H1 (cell line): ENCODE measurements at regions not wholly inside any gene's neighbourhood (a gene's known extent, or its start where the extent isn't known, plus 50 kb on each side); places are given as distances from the start of the nearest gene placed in this dataset.
"Not testable (repeated sequence)": the region's sequence is repeated elsewhere in the genome, so short reads cannot be mapped to it uniquely, and the experiment has no call there.

ENCODE experiments used
- CTCF ChIA-PET: fragments of 300-600 bp; sonication (Branson Sonifier 250); formaldehyde crosslinking; loops from one replicate; lab custom pipeline; 2021; ENCODE audit not compliant: partially characterized antibody; lab: Charles Lee
- POLR2A ChIA-PET: fragments of 300-600 bp; sonication (Branson Sonifier 250); formaldehyde crosslinking; loops from one replicate; lab custom pipeline; 2021; ENCODE audit warnings: inconsistent platforms; ENCODE audit not compliant: partially characterized antibody; lab: Charles Lee
- DNase-seq, 2 experiments: peaks; one replicate each; pipeline versions ENCODE4 v3.0.0 to v3.0.0-alpha.2; 2010 to 2022; ENCODE audit warnings: low spot score in 2 of 2, low read depth in 1 of 2, mixed read lengths in 1 of 2
- FAIRE-seq: peaks from 2 replicates; lab custom pipeline; 2011; peaks lifted over from hg19 to GRCh38; lab: Jason Lieb, UNC
- H2AFZ ChIP-seq: 2 replicates; pipeline ENCODE4 v1.8.1; 2012; ENCODE audit warnings: low read length, inconsistent platforms
- H2AK5ac ChIP-seq: 2 replicates; pipeline ENCODE4 v1.6.1; 2013; ENCODE audit warnings: low read depth, low read length
- H2BK120ac ChIP-seq: replicated peaks from 2 replicates; pipeline ENCODE3; 2013; ENCODE audit warnings: low read depth, low read length, inconsistent platforms
- H2BK12ac ChIP-seq: 2 replicates; pipeline ENCODE4 v1.6.1; 2013; ENCODE audit warnings: low read depth, low read length
- H2BK15ac ChIP-seq: 2 replicates; pipeline ENCODE4 v1.6.1; 2013; ENCODE audit warnings: low read length
- H2BK20ac ChIP-seq: 2 replicates; pipeline ENCODE4 v1.6.1; 2013; ENCODE audit warnings: low read length
- H2BK5ac ChIP-seq: 2 replicates; pipeline ENCODE4 v1.6.1; 2013; ENCODE audit warnings: low read depth, low read length
- H3K14ac ChIP-seq: 2 replicates; pipeline ENCODE4 v1.6.1; 2013; ENCODE audit warnings: inconsistent platforms; ENCODE audit not compliant: insufficient read length
- H3K18ac ChIP-seq: 2 replicates; pipeline ENCODE4 v1.6.1; 2013; ENCODE audit warnings: low read length; ENCODE audit errors: extremely low read depth
- H3K23ac ChIP-seq: 2 replicates; pipeline ENCODE4 v1.6.1; 2013; ENCODE audit warnings: inconsistent platforms; ENCODE audit not compliant: insufficient read length
- H3K23me2 ChIP-seq: 2 replicates; pipeline ENCODE4 v1.6.1; 2013; ENCODE audit warnings: low read depth, low read length
- H3K27ac ChIP-seq: 2 replicates; pipeline ENCODE4 v1.6.1; 2011; ENCODE audit warnings: low read depth, low read length, inconsistent platforms
- H3K27me3 ChIP-seq, 4 experiments: replicated peaks in 1 of 4; 1 replicate in 1 of 4; 2 replicates in 3 of 4; pipeline versions ENCODE4 v1.6.1 to v1.8.1; 2011 to 2013; ENCODE audit warnings: low read length in 3 of 4, mild to moderate bottlenecking in 3 of 4, inconsistent platforms in 2 of 4, mixed read lengths in 2 of 4, moderate library complexity in 1 of 4; ENCODE audit not compliant: control insufficient read depth in 3 of 4, insufficient read depth in 3 of 4; ENCODE audit errors: extremely low read depth in 1 of 4
- H3K36me3 ChIP-seq, 4 experiments: 2 replicates each; pipeline versions ENCODE4 v1.6.1 to v1.8.1; 2011 to 2013; ENCODE audit warnings: mild to moderate bottlenecking in 4 of 4, low read length in 3 of 4, moderate library complexity in 2 of 4, control low read depth in 1 of 4, inconsistent platforms in 1 of 4; ENCODE audit not compliant: insufficient read depth in 4 of 4, control insufficient read depth in 2 of 4
- H3K4ac ChIP-seq: replicated peaks from 2 replicates; pipeline ENCODE3; 2013; ENCODE audit warnings: low read length, low read depth, mixed read lengths, inconsistent platforms; ENCODE audit not compliant: insufficient read length
- H3K4me1 ChIP-seq, 4 experiments: replicated peaks in 1 of 4; 1 replicate in 1 of 4; 2 replicates in 3 of 4; pipeline versions ENCODE4 v1.6.1 to v1.8.1; 2011 to 2013; ENCODE audit warnings: low read length in 3 of 4, inconsistent platforms in 2 of 4, mixed read lengths in 1 of 4; ENCODE audit not compliant: insufficient read depth in 4 of 4, control insufficient read depth in 3 of 4
- H3K4me2 ChIP-seq, 2 experiments: 2 replicates each; pipeline versions ENCODE4 v1.6.1 to v1.8.1; 2011 to 2013; ENCODE audit warnings: low read depth in 2 of 2, low read length in 2 of 2, control low read depth in 1 of 2, inconsistent platforms in 1 of 2, mild to moderate bottlenecking in 1 of 2; ENCODE audit not compliant: insufficient read depth in 1 of 2
- H3K4me3 ChIP-seq, 4 experiments: fragments of 200-600, 300-600 bp in 1 of 4; sonication (generic), shearing (Covaris generic), sonication (Bioruptor Twin) in 1 of 4; 2 replicates each; pipeline versions ENCODE4 v1.5.1 to v1.8.1; 2011 to 2016; ENCODE audit warnings: low read length in 4 of 4, low read depth in 3 of 4, control low read depth in 2 of 4, inconsistent platforms in 2 of 4, mild to moderate bottlenecking in 2 of 4, mixed read lengths in 1 of 4, moderate library complexity in 1 of 4; ENCODE audit not compliant: insufficient read depth in 2 of 4; ENCODE audit errors: extremely low read depth in 1 of 4
- H3K56ac ChIP-seq: replicated peaks from 2 replicates; pipeline ENCODE3; 2013; ENCODE audit warnings: low read depth, mild to moderate bottlenecking, mixed read lengths, low read length, inconsistent platforms; ENCODE audit not compliant: insufficient read length
- H3K79me1 ChIP-seq: 2 replicates; pipeline ENCODE4 v1.6.1; 2013; ENCODE audit warnings: low read depth, low read length, control low read depth
- H3K79me2 ChIP-seq, 2 experiments: 2 replicates each; pipeline versions ENCODE4 v1.6.1 to v1.8.1; 2012 to 2013; ENCODE audit warnings: low read length in 2 of 2, mild to moderate bottlenecking in 2 of 2, inconsistent platforms in 1 of 2; ENCODE audit not compliant: insufficient read depth in 2 of 2, control insufficient read depth in 1 of 2
- H3K9ac ChIP-seq, 4 experiments: replicated peaks in 1 of 4; 1 replicate in 1 of 4; 2 replicates in 3 of 4; pipeline versions ENCODE4 v1.6.1 to v1.8.1; 2011 to 2013; ENCODE audit warnings: low read depth in 3 of 4, low read length in 3 of 4, control low read depth in 2 of 4, mild to moderate bottlenecking in 2 of 4, moderate library complexity in 2 of 4, inconsistent platforms in 1 of 4; ENCODE audit errors: extremely low read depth in 1 of 4
- H3K9me3 ChIP-seq, 2 experiments: 2 replicates each; pipeline versions ENCODE4 v1.6.1 to v1.8.1; 2012 to 2013; ENCODE audit warnings: mild to moderate bottlenecking in 2 of 2, moderate library complexity in 2 of 2, control low read depth in 1 of 2, inconsistent platforms in 1 of 2, low read depth in 1 of 2, low read length in 1 of 2, mixed read lengths in 1 of 2; ENCODE audit not compliant: insufficient read depth in 2 of 2
- H4K20me1 ChIP-seq, 2 experiments: replicated peaks in 1 of 2; 2 replicates each; pipeline versions ENCODE3 to v1.8.1; 2011 to 2013; ENCODE audit warnings: inconsistent platforms in 2 of 2, low read length in 2 of 2, mild to moderate bottlenecking in 1 of 2; ENCODE audit not compliant: insufficient read depth in 2 of 2, control insufficient read depth in 1 of 2
- H4K5ac ChIP-seq: 2 replicates; pipeline ENCODE4 v1.6.1; 2013; ENCODE audit warnings: low read length, low read depth, mixed read lengths, inconsistent platforms; ENCODE audit not compliant: insufficient read length
- H4K8ac ChIP-seq: 2 replicates; pipeline ENCODE4 v1.8.0; 2013; ENCODE audit warnings: mild to moderate bottlenecking, moderate library complexity, low read length, inconsistent platforms; ENCODE audit not compliant: insufficient read depth; ENCODE audit errors: extremely low read depth
- H4K91ac ChIP-seq: replicated peaks from 2 replicates; pipeline ENCODE3; 2013; ENCODE audit warnings: low read length, mixed read lengths, inconsistent platforms; ENCODE audit not compliant: insufficient read length
- BACH1 ChIP-seq: IDR thresholded peaks from 2 replicates; pipeline ENCODE4 v1.6.1; 2012; ENCODE audit warnings: low read length, improper control_type of control experiment
- MAFK ChIP-seq: IDR thresholded peaks from 2 replicates; pipeline ENCODE4 v1.6.1; 2012; ENCODE audit warnings: low read depth, mild to moderate bottlenecking, improper control_type of control experiment, low read length
- WGBS, 2 experiments: shearing (Covaris generic) in 1 of 2; methylation state at CpG; one replicate each; pipeline versions ENCODE4 v1.1.6 to v1.1.7; 2013 to 2015; ENCODE audit warnings: low lambda C conversion rate in 2 of 2, mixed read lengths in 2 of 2, inconsistent platforms in 1 of 2, low coverage in 1 of 2, missing lambda C conversion rate in 1 of 2; ENCODE audit not compliant: insufficient replicate concordance in 2 of 2, insufficient coverage in 1 of 2, insufficient read length in 1 of 2; ENCODE audit errors: extremely low coverage in 1 of 2, missing lambda C conversion rate in 1 of 2; 5-methylcytosine and 5-hydroxymethylcytosine counted together

GRCh38 chr11:71710171-71710671, 122.8 kb upstream of the DEFB108B start:
- H3K9ac ChIP-seq, H3K27ac ChIP-seq, H3K79me1 ChIP-seq, H2BK15ac ChIP-seq, H2BK120ac ChIP-seq, H3K23ac ChIP-seq, H4K8ac ChIP-seq, H2AFZ ChIP-seq, H3K4ac ChIP-seq, H3K4me2 ChIP-seq, POLR2A ChIA-PET, H3K4me3 ChIP-seq, H3K27me3 ChIP-seq, H3K36me3 ChIP-seq, H4K5ac ChIP-seq, H4K91ac ChIP-seq, H3K79me2 ChIP-seq, H4K20me1 ChIP-seq, DNase-seq, FAIRE-seq, H3K4me1 ChIP-seq, H2BK12ac ChIP-seq, H3K23me2 ChIP-seq, H2BK5ac ChIP-seq, H3K56ac ChIP-seq, H3K18ac ChIP-seq, H3K14ac ChIP-seq, H2AK5ac ChIP-seq, H3K9me3 ChIP-seq, H2BK20ac ChIP-seq: not testable (repeated sequence)
- WGBS, 2 experiments = 81% methylated on average over 16 of the region's 16 CpGs; no CpG with 5 or more reads in 1 of the 2 experiments
- CTCF ChIA-PET = interaction anchor here (0.6 kb wide), 1 partner anchor 138 kb away, joined by 3 read pairs; no protein-coding TSS in a partner anchor
- TF ChIP-seq MAFK (peak; percentile 69; the same call in 1 of the 2 replicates), BACH1 (peak; percentile 33; the same call in 1 of the 2 replicates)
